ENCODE measurements at regions not wholly inside any gene's neighbourhood (a gene's known extent, or its start where the extent isn't known, plus 50 kb on each side); places are given as distances from the start of the nearest gene placed in this dataset.

GRCh38 chr3:178170698-178171535 is 365.3 kb upstream of the KCNMB2 start:
- no peaks in the 10 kb centered on the region for H3K36me3 ChIP-seq (ENCODE audit: control insufficient read depth in 1 of 2, insufficient read depth in 2 of 2, low read length in 2 of 2)
- no peaks in the 10 kb centered on the region for H3K4me1 ChIP-seq (ENCODE audit: control insufficient read depth in 1 of 2, insufficient read depth in 2 of 2, low read length in 2 of 2)
- H3K9me3 ChIP-seq (ENCODE audit: control insufficient read depth in 1 of 2, low read length in 2 of 2), result no peaks in the 10 kb centered on the region
- no peaks in the 10 kb centered on the region for H3K27me3 ChIP-seq (ENCODE audit: low read depth, low read length)
- no peak overlapping the region for H3K27ac ChIP-seq (ENCODE audit: low read length)
- H3K4me3 ChIP-seq (ENCODE audit: low read depth in 1 of 2, low read length in 2 of 2), result no peak overlapping the region

GRCh38 chr3:178172121-178172520 is 364.1 kb upstream of the KCNMB2 start:
- no peaks in the 10 kb centered on the region for H3K36me3 ChIP-seq (ENCODE audit: control insufficient read depth in 1 of 2, insufficient read depth in 2 of 2, low read length in 2 of 2)
- no peaks in the 10 kb centered on the region for H3K9me3 ChIP-seq (ENCODE audit: control insufficient read depth in 1 of 2, low read length in 2 of 2)
- H3K4me1 ChIP-seq (ENCODE audit: control insufficient read depth in 1 of 2, insufficient read depth in 2 of 2, low read length in 2 of 2), result no peaks in the 10 kb centered on the region
- no peak overlapping the region for H3K4me3 ChIP-seq (ENCODE audit: low read depth in 1 of 2, low read length in 2 of 2)
- H3K27me3 ChIP-seq (ENCODE audit: low read depth, low read length), result no peaks in the 10 kb centered on the region
- H3K27ac ChIP-seq (ENCODE audit: low read length), result no peak overlapping the region

GRCh38 chr3:178174201-178174915 is 361.9 kb upstream of the KCNMB2 start:
- Histone ChIP-seq H3K27me3 (ENCODE audit: low read depth, low read length) (no peaks in the 10 kb centered on the region), H3K4me3 (ENCODE audit: low read depth in 1 of 2, low read length in 2 of 2) (no peak overlapping the region), H3K9me3 (ENCODE audit: control insufficient read depth in 1 of 2, low read length in 2 of 2) (no peaks in the 10 kb centered on the region), H3K36me3 (ENCODE audit: control insufficient read depth in 1 of 2, insufficient read depth in 2 of 2, low read length in 2 of 2) (no peaks in the 10 kb centered on the region), H3K4me1 (ENCODE audit: control insufficient read depth in 1 of 2, insufficient read depth in 2 of 2, low read length in 2 of 2) (no peaks in the 10 kb centered on the region), H3K27ac (ENCODE audit: low read length) (no peak overlapping the region)

GRCh38 chr3:178181088-178181487 is 355.1 kb upstream of the KCNMB2 start:
- H3K4me1 ChIP-seq (ENCODE audit: control insufficient read depth in 1 of 2, insufficient read depth in 2 of 2, low read length in 2 of 2), result no peaks in the 10 kb centered on the region
- no peaks in the 10 kb centered on the region for H3K36me3 ChIP-seq (ENCODE audit: control insufficient read depth in 1 of 2, insufficient read depth in 2 of 2, low read length in 2 of 2)
- H3K27ac ChIP-seq (ENCODE audit: low read length), result no peak overlapping the region
- no peaks in the 10 kb centered on the region for H3K27me3 ChIP-seq (ENCODE audit: low read depth, low read length)
- no peaks in the 10 kb centered on the region for H3K9me3 ChIP-seq (ENCODE audit: control insufficient read depth in 1 of 2, low read length in 2 of 2)
- no peak overlapping the region for H3K4me3 ChIP-seq (ENCODE audit: low read depth in 1 of 2, low read length in 2 of 2)

DNA sequence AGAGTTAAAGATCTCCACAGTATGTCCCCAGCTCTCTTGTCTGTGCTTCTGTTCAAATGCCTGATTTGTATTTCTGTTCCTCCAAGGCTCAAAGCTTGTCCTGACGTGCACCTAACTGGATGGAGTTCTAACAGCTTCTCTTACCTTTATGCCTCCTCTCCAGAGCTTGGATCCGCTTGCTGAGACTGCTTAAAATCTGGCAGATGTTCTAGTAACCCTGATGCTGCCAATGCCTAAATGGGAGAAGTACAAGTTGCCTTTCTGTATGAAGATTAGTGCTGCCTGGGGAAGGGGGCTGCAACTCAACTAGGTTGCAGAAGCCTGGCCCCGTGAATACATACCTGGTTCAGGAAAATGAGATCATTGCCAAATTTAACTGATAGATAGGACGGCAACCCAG is 354.5 kb upstream of the KCNMB2 start:
- H3K27me3 ChIP-seq (ENCODE audit: low read depth, low read length), result no peaks in the 10 kb centered on the region
- H3K4me1 ChIP-seq (ENCODE audit: control insufficient read depth in 1 of 2, insufficient read depth in 2 of 2, low read length in 2 of 2), result no peaks in the 10 kb centered on the region
- H3K27ac ChIP-seq (ENCODE audit: low read length), result no peak overlapping the region
- H3K36me3 ChIP-seq (ENCODE audit: control insufficient read depth in 1 of 2, insufficient read depth in 2 of 2, low read length in 2 of 2), result no peaks in the 10 kb centered on the region
- H3K4me3 ChIP-seq (ENCODE audit: low read depth in 1 of 2, low read length in 2 of 2), result no peak overlapping the region
- H3K9me3 ChIP-seq (ENCODE audit: control insufficient read depth in 1 of 2, low read length in 2 of 2), result no peaks in the 10 kb centered on the region

DNA sequence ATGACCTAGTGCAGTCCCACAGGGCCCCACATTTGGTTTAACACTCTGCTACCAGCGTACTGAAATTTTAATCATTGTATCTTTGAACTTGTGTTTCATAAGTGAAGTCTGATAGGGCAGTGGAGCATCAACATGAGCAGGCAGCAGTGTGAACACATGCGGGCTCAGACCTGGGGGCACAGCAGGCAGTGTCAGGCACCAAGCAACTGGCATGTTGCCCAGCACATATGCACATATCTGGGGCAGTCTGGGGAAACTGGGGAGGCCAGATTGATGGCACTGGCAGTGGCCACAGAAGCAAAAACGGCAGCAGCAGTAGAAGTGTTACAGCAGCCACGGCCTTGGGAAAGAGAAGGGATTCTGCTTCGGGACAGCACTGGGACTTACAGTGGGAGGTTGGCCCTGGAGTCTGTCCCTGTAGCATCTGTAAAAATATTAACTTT is 353.9 kb upstream of the KCNMB2 start:
- no peaks in the 10 kb centered on the region for H3K36me3 ChIP-seq (ENCODE audit: control insufficient read depth in 1 of 2, insufficient read depth in 2 of 2, low read length in 2 of 2)
- H3K27me3 ChIP-seq (ENCODE audit: low read depth, low read length), result no peaks in the 10 kb centered on the region
- no peak overlapping the region for H3K27ac ChIP-seq (ENCODE audit: low read length)
- H3K4me3 ChIP-seq (ENCODE audit: low read depth in 1 of 2, low read length in 2 of 2), result no peak overlapping the region
- no peaks in the 10 kb centered on the region for H3K4me1 ChIP-seq (ENCODE audit: control insufficient read depth in 1 of 2, insufficient read depth in 2 of 2, low read length in 2 of 2)
- no peaks in the 10 kb centered on the region for H3K9me3 ChIP-seq (ENCODE audit: control insufficient read depth in 1 of 2, low read length in 2 of 2)

- no peak overlapping the region for H3K27ac ChIP-seq (ENCODE audit: low read length)
- no peaks in the 10 kb centered on the region for H3K36me3 ChIP-seq (ENCODE audit: control insufficient read depth in 1 of 2, insufficient read depth in 2 of 2, low read length in 2 of 2)
- H3K4me1 ChIP-seq (ENCODE audit: control insufficient read depth in 1 of 2, insufficient read depth in 2 of 2, low read length in 2 of 2), result no peaks in the 10 kb centered on the region
- no peak overlapping the region for H3K4me3 ChIP-seq (ENCODE audit: low read depth in 1 of 2, low read length in 2 of 2)
- H3K9me3 ChIP-seq (ENCODE audit: control insufficient read depth in 1 of 2, low read length in 2 of 2), result no peaks in the 10 kb centered on the region
- no peaks in the 10 kb centered on the region for H3K27me3 ChIP-seq (ENCODE audit: low read depth, low read length)
These were observed 351.4 kb upstream of the KCNMB2 start for GRCh38 chr3:178184833-178185232.

DNA sequence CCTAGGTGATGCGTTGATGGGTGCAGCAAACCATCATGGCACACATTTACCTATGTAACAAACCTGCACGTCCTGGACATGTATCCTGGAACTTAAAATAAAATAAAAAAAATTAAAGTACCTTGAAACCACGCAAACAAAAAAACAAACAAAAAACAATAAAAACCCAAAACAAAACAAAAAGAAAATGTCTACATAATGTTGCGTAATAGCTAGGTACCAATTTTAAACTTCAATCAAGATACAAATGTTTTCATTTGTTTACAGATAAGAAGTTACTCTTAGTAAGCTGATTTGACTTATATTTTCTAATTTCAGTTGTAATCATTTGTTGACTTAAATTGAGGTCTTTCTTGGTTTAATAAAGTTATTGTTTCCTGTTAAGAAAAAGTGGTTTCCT is 349.6 kb upstream of the KCNMB2 start:
- no peaks in the 10 kb centered on the region for H3K27me3 ChIP-seq (ENCODE audit: low read depth, low read length)

GRCh38 chr3:178189854-178190253 is 346.4 kb upstream of the KCNMB2 start:
- Histone ChIP-seq H3K27me3 (ENCODE audit: low read depth, low read length) (no peaks in the 10 kb centered on the region), H3K4me1 (ENCODE audit: control insufficient read depth in 1 of 2, insufficient read depth in 2 of 2, low read length in 2 of 2) (no peaks in the 10 kb centered on the region), H3K27ac (ENCODE audit: low read length) (no peak overlapping the region), H3K9me3 (ENCODE audit: control insufficient read depth in 1 of 2, low read length in 2 of 2) (no peaks in the 10 kb centered on the region), H3K4me3 (ENCODE audit: low read depth in 1 of 2, low read length in 2 of 2) (no peak overlapping the region), H3K36me3 (ENCODE audit: control insufficient read depth in 1 of 2, insufficient read depth in 2 of 2, low read length in 2 of 2) (no peaks in the 10 kb centered on the region)

More for the DNA sequence above, 349.6 kb upstream of the KCNMB2 start:
- Histone ChIP-seq H3K4me3 (ENCODE audit: low read depth in 1 of 2, low read length in 2 of 2) (no peak overlapping the region), H3K4me1 (ENCODE audit: control insufficient read depth in 1 of 2, insufficient read depth in 2 of 2, low read length in 2 of 2) (no peaks in the 10 kb centered on the region), H3K27ac (ENCODE audit: low read length) (no peak overlapping the region), H3K9me3 (ENCODE audit: control insufficient read depth in 1 of 2, low read length in 2 of 2) (no peaks in the 10 kb centered on the region), H3K36me3 (ENCODE audit: control insufficient read depth in 1 of 2, insufficient read depth in 2 of 2, low read length in 2 of 2) (no peaks in the 10 kb centered on the region)

DNA sequence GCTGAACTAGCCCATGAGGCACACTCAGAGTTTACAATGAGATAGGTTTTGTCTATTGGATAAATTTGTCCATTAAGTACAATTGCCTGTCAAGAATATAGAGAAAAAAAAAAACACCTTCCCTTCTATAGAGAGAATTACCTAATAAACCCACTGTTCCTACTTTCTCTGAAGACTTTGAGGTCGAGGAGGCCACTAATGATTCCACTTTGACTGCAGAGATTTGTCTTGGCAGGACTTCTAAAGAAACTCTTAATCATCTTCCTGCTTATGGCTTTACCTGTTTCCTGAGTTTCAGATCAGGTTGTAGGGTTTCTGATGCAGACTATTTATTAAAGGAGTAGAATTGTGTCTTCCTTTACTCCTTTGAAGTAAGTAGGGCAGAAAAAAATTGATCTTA is 342.4 kb upstream of the KCNMB2 start:
- Histone ChIP-seq H3K9me3 (ENCODE audit: control insufficient read depth in 1 of 2, low read length in 2 of 2) (no peaks in the 10 kb centered on the region), H3K4me3 (ENCODE audit: low read depth in 1 of 2, low read length in 2 of 2) (no peak overlapping the region), H3K4me1 (ENCODE audit: control insufficient read depth in 1 of 2, insufficient read depth in 2 of 2, low read length in 2 of 2) (no peaks in the 10 kb centered on the region), H3K27me3 (ENCODE audit: low read depth, low read length) (no peaks in the 10 kb centered on the region), H3K36me3 (ENCODE audit: control insufficient read depth in 1 of 2, insufficient read depth in 2 of 2, low read length in 2 of 2) (no peaks in the 10 kb centered on the region), H3K27ac (ENCODE audit: low read length) (no peak overlapping the region)

GRCh38 chr3:178194539-178194938 is 341.7 kb upstream of the KCNMB2 start:
- Histone ChIP-seq H3K27ac (ENCODE audit: low read length) (no peak overlapping the region), H3K27me3 (ENCODE audit: low read depth, low read length) (no peaks in the 10 kb centered on the region), H3K9me3 (ENCODE audit: control insufficient read depth in 1 of 2, low read length in 2 of 2) (no peaks in the 10 kb centered on the region), H3K4me1 (ENCODE audit: control insufficient read depth in 1 of 2, insufficient read depth in 2 of 2, low read length in 2 of 2) (no peaks in the 10 kb centered on the region), H3K4me3 (ENCODE audit: low read depth in 1 of 2, low read length in 2 of 2) (no peak overlapping the region), H3K36me3 (ENCODE audit: control insufficient read depth in 1 of 2, insufficient read depth in 2 of 2, low read length in 2 of 2) (no peaks in the 10 kb centered on the region)

Data from muscle layer of duodenum (tissue), 2 donors.